Suppressor macrophage treated with lipopolysaccharide for 1 hour (primary cell): ENCODE measurements at regions not wholly inside any gene's neighbourhood (a gene's known extent, or its start where the extent isn't known, plus 50 kb on each side); places are given as distances from the start of the nearest gene placed in this dataset.

Experiments
- DNase-seq, 3 donors: peaks; one replicate each; pipeline ENCODE4 v3.0.0-alpha.2; 2020 to 2022

DNA sequence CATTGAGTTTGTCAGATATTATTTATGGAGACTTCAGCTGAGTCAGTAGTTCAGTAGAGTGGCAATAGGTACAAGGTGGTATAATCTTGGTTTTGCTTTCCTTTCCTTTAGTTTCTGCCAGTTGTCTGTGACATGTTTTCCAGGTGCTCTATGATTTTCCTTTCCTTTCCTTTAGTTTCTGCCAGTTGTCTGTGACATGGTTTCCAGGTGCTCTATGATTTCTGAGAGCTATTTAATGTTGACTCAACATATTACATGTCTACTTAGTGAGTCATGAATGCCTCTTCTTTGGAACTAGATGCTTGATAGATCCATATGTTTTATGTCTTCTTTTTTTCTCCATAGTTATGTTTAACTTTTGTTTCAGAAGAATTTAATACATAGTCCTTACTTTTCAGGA is 186.4 kb upstream of the DEFB112 start:
- DNase-seq: no peak

DNA sequence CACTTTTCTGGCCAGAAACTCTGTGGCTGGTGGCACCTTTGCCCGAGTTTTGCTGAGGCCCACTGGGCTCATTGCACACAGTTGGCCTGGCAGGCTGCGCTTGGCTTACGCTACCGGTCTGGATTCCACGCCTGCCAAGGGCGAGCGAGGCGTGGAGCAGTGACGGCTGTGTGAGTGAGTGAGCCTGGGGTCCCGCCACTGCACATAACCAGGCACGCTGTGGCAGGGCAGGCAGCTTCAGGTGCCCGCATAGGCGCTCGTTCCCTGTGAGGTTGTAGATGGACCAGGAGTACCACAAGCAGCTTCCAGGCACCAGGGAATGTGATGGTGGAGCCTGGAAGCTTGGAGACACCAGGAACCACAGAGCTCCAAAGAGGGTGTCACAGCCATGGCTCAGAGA is 190.1 kb upstream of the DEFB112 start:
- no peak for DNase-seq

DNA sequence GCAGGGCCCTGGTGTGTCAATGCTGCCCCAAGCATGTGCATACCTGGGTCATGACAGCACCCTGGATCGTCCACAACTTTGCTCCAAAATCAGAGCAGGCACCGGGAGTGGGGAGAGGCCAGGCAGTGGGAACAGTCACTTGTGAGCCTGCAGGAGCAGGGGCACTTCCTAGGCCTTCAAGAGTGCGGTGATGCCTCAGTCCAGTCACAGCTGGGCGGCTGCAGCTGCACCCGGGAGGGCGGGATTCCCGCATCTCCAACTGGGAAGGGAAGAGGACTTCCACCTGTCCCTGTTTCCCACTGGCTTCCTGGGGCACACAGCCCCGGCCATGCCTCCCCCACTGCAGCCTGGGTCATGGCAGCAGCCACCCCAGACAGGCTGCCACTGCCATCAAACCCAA is 191.3 kb upstream of the DEFB112 start:
- no peak for DNase-seq

DNA sequence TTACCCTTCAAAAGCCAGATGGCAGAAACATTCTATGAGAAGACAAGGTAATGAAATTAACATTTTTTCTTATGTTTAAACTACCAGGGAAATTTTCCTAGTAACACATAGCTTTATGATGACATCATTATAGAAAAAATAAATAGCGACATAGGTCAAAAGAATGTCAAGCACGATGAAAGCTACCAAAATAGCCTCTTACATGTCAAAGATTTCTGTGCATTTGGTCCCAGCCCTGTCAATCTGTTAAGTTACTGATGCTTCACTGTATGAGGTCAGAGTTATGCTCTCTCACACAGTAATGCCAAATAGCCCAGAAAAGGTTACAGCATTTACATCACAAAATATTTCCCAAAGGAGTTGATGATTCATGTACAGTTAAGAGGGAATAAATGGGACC is 199.8 kb upstream of the DEFB112 start:
- DNase-seq: no peak

DNA sequence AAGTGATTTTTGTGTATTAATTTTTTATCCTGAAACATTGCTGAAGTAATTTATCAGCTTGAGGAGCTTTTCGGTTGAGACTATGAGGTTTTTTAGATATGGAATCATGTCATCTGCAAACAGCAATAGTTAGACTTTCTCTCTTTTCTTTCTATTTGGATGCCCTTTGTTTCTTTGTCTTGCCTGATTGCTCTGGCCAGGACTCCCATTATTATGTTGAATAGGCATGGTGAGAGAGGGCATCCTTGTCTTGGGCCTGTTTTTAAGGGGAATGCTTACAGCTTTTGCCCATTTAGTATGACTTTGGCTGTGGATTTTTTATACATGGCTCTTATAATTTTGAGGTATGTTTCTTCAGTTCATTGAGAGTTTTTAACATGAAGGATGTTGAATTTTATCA is 207.6 kb upstream of the DEFB112 start:
- DNase-seq: no peak

DNA sequence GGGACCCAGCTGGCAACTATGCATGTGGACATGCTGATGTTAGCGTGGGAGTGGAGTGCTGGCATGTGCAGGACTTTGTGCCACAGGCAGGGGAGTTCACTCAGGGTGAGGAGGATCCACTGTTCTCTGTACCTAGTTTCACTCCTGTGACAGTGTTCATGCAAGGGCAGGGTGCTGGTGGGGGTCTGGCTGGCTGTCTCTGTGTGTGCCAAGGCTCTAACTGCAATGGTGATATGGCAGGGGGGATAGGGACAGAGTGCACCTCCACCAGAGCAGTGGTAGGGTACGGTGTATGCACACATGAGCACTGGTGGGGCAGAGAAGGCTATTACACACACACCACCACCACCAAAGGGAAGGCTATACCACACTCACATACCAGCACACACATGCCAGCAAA is 210.2 kb upstream of the DEFB112 start:
- no peak for DNase-seq

DNA sequence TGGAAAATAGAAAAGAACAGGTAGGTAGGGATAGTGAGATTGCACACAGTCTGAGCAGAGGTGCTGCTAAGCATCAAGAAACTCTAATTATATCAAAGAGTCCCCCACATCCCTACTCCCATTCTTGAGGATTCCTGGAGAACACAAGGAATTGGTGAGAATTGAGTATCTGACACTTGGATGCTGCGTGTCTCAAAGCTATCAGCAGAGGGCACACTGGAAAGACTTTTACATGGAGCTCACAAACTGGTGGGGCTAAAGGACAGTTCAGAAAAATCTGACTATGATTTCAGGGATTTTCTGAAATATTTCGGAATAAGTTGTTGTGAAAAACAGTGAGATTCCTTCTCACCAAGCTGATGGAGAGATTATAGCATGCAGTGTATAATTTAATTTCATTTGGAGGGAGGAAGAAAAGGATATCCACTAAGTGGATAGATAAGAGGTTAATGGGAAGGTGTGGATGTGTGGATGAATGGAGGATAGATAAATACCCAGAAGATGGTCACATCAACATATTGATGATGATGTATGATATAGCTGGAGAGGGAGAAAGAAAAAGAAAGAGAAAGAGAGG is 215.4 kb upstream of the DEFB112 start:
- no peak for DNase-seq

DNA sequence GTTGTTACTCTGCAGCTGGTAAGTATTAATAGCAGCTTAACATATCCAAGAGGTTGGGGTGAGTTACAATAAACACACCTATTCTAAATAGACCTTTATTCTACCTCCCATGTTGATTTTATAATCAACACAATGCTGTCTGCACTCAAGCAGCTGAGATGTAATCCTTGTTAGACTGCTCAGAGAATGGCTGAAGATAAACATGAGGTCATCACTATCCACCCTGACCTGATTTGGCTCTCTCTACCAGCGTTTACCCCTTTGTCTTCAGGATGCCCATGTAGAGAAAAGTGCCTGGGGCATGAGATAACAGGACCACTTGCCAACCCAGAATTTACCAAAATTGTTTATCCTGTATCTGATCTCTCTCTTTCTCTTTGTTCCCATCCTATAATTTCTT is 220.7 kb upstream of the DEFB112 start:
- DNase-seq: no peak

DNA sequence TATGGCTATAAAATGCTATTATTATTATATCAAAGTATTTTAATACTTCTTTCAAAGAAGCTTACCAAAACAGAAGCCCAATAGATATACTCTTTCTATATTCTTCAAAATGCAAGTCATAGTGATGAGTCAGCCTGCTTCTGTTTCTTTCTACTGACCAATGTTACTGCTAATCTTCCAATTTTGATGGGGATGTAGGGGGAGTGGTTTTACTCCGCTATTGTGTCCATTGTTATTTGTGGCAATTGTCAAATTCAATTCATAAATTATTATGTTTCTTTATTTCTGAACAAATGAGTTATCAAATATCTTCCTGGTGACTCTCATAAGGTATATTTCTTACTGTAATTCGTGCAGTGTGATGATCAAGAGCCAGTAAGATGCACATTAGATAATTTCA is 221.5 kb upstream of the DEFB112 start:
- no peak for DNase-seq

DNA sequence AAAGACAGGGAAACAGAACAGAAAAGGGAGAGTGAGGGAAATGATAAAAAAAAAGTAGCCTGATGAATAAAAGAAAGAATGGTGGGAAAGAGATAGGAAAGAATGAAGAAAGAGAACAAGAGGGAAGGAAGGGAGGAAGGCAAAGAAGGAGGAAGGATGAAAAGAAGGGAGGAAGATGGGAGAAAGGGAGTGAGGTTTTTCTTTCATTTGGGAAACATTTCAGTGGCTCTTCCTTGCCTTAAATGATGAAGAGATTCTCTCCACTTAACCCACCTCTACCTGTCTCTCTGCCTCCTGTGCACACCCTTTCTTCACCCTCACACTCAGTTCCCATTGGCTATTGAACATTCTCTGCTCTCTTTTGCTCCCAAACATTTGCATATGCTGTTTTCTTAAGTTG is 222.1 kb upstream of the DEFB112 start:
- DNase-seq: no peak

DNA sequence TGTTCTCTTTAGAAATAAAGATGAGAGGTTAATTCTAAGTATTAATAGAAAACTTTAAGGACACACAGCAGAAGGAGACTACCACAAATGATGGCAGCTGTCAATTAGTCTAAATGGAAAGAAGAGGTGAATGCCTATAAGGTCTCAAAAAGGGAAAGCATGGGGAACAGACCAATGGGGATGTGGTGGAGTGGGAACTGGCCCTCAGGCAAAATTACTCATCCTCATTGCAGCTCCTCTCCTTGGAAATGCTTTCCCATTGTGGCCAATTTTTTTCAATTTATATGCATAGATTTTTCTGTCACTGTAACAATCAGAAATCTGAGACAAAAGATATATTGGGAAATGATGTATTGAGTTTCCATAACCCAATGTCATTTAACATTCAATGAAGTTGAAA is 222.9 kb upstream of the DEFB112 start:
- no peak for DNase-seq

DNA sequence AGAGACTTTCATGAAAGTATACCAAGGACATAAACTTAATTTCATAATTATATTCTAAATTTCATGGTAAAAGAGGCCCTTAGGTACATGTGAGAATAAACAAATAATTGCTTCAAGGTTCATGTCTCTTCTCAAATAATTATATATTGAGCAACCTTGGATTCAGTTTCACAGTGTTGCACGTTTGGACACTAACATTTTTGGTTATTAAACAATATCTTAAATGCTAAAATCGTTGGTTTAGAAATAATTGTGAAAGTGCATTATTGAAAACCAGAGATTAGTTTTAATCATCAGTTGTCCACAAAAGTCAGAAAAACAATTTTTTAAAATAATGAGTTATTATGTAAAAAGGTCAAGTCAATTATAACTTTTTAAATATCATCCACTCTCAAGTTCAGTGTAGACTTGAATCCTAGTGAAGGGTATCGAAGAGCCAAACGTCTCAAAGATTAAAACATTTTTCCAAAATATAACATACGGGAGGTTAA is 227.1 kb upstream of the DEFB112 start:
- DNase-seq: no peak

DNA sequence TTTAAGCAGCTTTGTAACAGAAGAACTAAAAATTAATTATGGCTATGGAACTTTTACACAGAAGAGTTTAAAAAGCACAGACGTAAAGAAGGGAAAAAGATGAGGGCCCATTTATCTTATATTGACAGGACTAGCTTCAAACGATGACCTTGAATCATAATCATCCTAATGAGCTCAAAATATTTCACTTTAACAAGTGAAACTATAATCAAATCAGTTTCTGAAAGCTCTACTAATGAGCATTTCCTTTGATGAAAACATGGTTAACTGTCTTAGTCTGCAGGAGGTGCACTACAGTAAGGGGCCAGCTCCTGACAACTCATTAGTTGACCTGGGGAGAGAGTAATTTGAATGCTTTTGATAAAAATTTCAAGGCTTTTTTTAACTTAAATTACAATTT is 228.0 kb upstream of the DEFB112 start:
- DNase-seq: no peak

DNA sequence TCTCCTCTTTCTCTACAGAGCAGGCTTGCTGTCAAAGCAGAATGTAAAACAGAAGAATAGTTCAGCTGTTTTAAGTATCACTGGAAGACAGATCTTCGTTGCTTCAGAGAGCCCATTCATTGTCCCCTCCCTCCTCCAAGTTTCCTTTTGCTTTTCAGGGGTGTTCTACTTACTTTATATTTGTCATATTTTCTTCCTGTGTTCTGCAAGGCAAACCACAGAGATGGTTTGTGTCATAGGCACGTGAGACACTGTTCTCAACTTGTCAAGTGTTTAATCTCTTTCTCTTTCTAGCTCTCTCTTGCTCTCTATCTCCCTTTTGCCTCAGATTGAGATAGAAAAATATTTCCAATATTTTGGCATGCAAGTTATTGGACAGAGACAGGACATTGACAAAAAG is 228.9 kb upstream of the DEFB112 start:
- no peak for DNase-seq

DNA sequence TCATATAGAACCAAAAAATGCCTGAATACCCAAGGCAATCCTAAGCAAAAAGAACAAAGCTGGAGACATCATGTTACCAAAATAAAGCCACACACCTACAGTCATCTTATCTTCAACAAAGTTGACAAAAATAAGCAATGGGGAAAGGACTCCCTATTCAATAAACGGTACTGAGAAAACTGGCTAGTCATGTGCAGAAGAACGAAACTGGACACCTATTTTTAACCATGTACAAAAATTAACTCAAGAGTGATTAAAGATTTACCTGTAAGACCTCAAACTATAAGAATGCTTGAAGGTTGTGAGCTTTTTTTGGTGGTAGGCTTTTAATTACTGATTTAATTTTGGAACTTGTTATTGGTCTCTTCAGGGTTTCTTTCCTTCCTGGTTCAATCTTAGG is 236.0 kb upstream of the DEFB112 start:
- DNase-seq: no peak

DNA sequence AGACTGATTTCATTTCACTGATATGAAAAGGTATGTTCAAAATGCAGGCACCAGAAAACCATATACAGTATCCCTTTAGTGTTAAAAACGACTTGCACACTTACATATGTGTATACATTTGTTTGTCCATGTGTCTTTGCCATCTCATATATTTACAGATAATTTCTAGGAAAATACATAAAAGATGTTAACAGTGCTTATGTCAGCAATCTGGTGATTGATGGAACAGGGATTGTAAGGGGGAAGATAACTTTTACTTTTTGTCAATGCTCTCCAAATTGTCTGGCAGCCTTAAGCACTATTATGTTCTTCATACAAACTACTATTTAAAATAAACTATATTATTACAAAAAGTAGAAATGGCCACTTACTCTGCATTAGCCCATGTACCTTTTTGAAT is 238.5 kb upstream of the DEFB112 start:
- DNase-seq: no peak

DNA sequence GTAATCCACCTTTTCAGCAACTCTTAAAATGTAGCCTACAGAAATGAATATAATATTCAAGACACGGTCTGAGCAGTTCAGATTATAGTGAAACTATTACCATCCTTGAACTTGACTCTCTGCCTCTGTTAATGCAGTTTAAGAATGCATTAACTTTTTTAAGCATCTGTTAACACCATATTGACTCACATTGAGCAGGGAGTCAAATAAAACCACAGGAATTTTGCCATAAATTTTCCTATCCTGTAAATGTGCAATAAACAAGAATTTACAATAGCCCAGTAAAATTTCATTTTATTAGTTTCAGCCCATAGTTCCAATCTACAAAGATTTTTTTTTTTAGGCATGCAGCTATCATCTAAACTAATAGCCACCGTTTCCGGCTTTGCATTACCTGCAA is 239.2 kb upstream of the DEFB112 start:
- no peak for DNase-seq

DNA sequence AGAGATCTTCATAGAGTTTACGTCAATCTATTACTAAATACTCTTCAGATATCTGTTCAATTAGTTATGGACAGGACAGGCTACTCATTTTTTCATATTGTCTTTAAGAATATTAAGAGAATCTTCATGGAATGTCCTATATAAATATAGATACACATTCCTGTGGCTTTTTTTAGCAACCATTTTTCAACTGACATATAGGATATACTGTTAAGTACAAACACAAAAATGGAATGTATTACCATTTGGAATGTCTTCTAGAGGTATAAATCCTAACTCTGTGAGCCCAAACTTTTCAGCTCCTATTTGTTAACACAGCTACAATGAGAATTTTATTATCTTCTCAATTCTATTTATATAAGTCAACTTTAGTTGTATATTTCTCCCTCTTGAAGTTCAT is 239.6 kb upstream of the DEFB112 start:
- no peak for DNase-seq

DNA sequence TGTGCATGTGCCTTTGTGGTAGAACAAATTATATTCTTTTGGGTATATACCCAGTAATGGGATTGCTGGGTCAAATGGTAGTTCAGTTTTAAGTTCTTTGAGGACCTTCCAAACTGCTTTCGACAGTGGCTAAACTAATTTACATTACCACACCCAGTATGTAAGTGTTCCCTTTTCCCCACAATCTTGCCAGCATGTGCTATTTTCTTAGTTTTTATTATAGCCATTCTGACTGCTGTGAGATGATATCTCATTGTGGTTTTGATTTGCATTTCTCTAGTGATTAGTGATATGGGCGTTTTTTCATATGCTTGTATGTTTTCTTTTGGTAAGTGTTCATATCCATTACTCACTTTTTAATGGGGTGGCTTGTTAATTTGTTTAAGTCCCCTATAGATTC is 251.6 kb upstream of the DEFB112 start:
- DNase-seq: no peak

DNA sequence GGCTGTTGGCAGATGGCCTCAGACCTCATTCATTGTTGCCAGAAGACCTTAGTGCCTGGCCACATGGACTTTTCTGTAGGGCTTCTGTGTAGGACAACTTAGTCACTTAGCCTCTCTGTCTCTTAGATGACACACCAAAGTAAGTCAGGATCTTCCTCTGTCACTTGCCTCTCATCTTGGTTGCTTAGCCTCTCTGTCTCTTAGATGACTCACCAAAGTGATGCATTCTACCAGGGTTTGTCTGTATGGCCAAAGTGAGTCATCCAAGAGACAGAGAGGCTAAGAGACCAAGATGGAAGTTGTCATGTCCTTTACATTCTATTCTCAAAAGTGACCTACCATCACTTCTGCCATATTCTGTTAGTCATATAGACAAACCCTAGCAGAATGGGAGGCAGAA is 255.9 kb upstream of the DEFB112 start:
- DNase-seq: no peak

DNA sequence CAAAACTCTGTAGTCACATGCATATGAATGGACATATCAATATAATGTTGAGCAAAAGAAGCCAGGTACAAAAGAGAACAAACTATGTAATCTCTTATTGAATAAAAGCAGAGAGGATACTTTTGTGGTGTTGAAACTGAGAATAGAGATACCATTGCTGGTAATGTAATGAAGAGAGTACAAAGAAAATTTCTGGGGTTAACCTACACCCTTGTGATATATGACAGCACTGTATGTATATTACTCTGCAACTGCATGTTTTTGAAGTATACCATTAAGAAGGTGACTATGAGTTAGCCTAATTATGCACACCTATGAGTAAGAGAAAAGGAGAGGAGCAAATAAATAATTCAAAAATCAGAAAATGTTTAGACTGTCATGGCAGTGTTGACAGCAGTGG is 268.8 kb upstream of the DEFB112 start:
- no peak for DNase-seq

DNA sequence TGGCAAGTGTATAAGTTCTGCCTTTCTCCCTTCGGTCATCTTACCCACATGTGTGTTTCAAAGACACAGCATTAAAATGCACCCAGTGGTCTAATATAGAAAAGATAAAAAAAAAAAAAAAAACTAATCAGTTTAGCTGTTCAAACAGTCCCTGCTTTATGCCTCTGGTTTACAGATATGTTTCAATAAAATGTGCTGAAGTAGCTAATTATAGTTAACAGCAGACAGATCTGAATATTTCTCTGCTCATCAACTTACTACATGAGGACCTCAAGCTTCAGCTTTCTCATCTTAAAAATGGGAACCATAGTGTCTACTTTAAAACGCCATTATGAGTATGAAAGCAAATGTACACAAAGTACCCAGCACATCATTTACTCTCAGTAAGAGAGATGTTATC is 280.6 kb upstream of the DEFB112 start:
- DNase-seq: no peak

DNA sequence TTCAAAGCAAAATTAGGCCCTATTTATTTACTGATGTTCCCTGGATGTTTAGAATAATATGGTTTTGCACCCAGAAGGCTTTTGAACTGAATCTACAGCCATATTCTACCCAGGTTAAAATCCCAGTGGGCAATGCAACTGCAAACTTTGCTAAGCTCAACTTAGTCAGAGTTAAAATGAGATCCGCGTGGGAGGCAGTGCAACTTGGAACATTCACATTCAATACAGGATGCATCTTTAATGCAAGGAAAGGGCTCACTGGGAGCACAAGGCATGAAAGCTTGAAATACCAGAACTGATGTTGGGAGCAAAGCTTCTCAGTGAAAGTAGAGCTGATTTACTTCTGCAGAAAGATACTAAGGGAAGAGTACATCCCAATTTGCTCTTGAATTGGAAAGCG is 281.2 kb upstream of the DEFB112 start:
- no peak for DNase-seq

DNA sequence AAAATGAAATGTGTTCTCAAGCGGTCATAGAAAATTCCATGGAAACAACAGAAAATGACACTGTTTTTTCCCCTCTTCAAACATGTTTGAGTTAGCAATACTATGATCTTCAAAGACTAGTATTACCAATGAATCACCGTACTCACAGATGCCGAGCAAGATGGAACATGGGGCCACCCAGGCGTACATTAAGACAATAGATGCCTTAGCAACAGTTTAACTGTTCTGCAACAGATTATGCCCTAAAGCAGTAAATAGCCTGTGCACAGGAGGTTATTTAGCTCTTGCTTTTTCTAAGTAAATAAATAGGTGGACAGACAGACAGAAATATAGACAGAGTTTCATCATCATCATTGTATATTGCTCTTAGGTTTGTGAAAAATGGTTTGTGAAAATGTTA is 284.0 kb upstream of the DEFB112 start:
- DNase-seq: no peak

DNA sequence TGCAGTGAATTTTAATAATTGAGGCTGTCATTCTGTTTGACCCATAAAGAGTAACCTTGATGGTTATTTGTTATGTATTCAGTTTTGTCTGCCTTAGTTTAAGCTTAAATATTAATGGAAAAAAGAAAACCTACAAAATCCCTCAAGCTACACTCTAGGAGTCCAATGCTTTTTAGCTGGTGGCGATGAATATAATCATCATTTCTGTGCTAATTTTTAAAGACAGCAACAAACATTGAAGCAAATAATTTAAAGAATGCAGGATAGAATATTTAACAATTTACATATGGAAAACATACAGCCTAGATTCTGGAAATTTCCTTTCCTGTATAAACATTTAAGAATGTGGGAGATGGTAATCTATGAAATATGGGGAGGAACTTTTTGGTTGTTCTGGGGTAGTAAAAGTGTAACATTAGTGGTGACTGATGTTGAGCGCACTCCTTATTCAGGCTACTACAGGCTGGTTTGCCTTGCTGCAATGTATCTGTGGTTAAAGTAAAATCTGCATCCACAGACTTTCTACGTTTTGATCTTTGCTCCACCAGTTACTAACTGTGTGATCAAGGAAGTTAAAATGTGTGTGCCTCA is 287.9 kb upstream of the DEFB112 start:
- DNase-seq: no peak

DNA sequence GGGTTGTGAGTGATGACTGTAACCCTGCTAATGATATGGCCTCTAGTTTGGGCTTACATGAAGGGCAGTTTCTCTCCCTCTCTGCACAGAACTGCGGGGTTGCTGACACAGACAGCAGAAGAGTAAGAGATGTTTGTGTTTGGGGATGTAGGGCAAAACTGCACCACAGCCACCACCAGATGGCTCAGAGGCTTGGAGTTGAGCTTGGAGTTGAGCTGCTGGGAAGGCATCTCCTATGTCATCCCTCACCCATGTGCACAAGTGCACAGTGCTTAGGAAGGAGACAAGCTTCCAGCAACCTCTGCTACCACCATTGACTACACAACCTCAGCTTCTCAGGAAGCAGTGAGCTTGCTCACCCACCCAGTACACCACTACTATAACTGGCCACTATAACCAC is 303.9 kb upstream of the DEFB112 start:
- no peak for DNase-seq
